ENCODE measurements at regions not wholly inside any gene's neighbourhood (a gene's known extent, or its start where the extent isn't known, plus 50 kb on each side); places are given as distances from the start of the nearest gene placed in this dataset.

DNA sequence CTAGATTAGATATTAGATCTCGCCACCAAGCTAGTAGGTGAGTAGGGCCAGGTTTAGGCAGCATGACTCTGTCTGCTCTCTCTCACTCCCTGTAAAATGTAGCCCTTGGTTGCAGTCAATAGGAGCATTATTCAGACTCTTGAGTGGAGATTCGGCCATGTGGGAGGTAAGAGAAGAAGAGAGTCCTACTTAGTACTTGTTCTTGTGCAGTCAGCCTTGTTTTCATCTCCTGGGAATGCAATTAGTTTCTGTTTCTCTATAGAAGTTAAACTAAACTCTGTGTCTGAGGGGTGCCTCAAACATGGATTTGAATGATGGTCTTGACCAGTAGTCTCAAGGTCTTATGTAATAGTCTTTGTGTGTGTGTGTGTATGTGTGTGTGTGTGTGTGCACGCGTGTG is 229.5 kb upstream of the DPH6 start:
- DNase-seq (ENCODE audit: low read depth in 2 of 2), result no peak
- Histone ChIP-seq H2AFZ (ENCODE audit: low read length) (no peak overlapping the region), H3K4me3 (replicated peaks in 1 of 4; ENCODE audit: control extremely low read depth in 1 of 4, insufficient read depth in 1 of 4, low read depth in 3 of 4, low read length in 4 of 4) (no peak overlapping the region), H3K27me3 (ENCODE audit: control insufficient read depth, insufficient read depth, low read length) (no peaks in the 10 kb centered on the region), H3K4me2 (ENCODE audit: extremely low read depth, insufficient read depth, low read length) (no peak overlapping the region), H3K36me3 (ENCODE audit: control insufficient read depth, insufficient read depth, low read length) (no peaks in the 10 kb centered on the region), H3K79me2 (ENCODE audit: control insufficient read depth, insufficient read depth, low read length) (no peaks in the 10 kb centered on the region), H3K9ac (ENCODE audit: insufficient read depth, low read length) (no peak overlapping the region), H3K4me1 (ENCODE audit: control insufficient read depth, extremely low read depth, insufficient read depth, low read length) (no peaks in the 10 kb centered on the region), H3K27ac (ENCODE audit: insufficient read depth, low read length) (no peak overlapping the region), H4K20me1 (ENCODE audit: control insufficient read depth, extremely low read depth, insufficient read depth, low read length) (no peaks in the 10 kb centered on the region), H3K9me3 (ENCODE audit: control insufficient read depth, insufficient read depth, low read depth, low read length) (no peaks in the 10 kb centered on the region)
- TF ChIP-seq, protein P1, sequence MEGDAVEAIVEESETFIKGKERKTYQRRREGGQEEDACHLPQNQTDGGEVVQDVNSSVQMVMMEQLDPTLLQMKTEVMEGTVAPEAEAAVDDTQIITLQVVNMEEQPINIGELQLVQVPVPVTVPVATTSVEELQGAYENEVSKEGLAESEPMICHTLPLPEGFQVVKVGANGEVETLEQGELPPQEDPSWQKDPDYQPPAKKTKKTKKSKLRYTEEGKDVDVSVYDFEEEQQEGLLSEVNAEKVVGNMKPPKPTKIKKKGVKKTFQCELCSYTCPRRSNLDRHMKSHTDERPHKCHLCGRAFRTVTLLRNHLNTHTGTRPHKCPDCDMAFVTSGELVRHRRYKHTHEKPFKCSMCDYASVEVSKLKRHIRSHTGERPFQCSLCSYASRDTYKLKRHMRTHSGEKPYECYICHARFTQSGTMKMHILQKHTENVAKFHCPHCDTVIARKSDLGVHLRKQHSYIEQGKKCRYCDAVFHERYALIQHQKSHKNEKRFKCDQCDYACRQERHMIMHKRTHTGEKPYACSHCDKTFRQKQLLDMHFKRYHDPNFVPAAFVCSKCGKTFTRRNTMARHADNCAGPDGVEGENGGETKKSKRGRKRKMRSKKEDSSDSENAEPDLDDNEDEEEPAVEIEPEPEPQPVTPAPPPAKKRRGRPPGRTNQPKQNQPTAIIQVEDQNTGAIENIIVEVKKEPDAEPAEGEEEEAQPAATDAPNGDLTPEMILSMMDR (conservative IDR thresholded peaks at IDR 0.05 in 1 of 2, IDR thresholded peaks at IDR 0.05 in 1 of 2; ENCODE audit: low read depth in 1 of 2, low read length in 2 of 2), result no peak
- TF ChIP-seq EZH2 (IDR thresholded peaks at IDR 0.05; ENCODE audit: low read length, missing control alignments), result no peak

DNA sequence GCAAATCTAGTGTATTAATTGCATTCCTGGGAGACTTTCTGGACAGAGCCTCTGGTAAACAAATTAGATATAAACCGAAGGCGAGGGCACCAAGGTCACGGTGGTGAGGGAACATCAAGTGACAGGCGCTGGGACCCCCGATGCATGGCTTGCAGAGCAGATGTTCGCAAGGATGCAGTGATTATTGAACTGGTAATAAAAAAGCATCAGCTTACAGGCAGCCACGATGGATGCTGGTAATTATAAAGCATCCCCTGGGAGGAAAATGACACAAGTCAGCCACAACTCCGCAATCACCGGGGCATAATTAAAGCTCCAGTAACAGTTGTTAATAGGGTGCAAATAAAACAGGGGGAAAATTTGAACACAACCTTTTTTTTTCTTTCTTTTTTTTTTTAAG is 231.1 kb upstream of the DPH6 start:
- DNase-seq (ENCODE audit: low read depth in 2 of 2), result no peak
- Histone ChIP-seq H3K27me3 (ENCODE audit: control insufficient read depth, insufficient read depth, low read length) (no peaks in the 10 kb centered on the region), H4K20me1 (ENCODE audit: control insufficient read depth, extremely low read depth, insufficient read depth, low read length) (no peaks in the 10 kb centered on the region), H3K4me3 (replicated peaks in 1 of 4; ENCODE audit: control extremely low read depth in 1 of 4, insufficient read depth in 1 of 4, low read depth in 3 of 4, low read length in 4 of 4) (no peak overlapping the region), H3K79me2 (ENCODE audit: control insufficient read depth, insufficient read depth, low read length) (no peaks in the 10 kb centered on the region), H2AFZ (ENCODE audit: low read length) (no peak overlapping the region), H3K36me3 (ENCODE audit: control insufficient read depth, insufficient read depth, low read length) (no peaks in the 10 kb centered on the region), H3K27ac (ENCODE audit: insufficient read depth, low read length) (no peak overlapping the region), H3K9me3 (ENCODE audit: control insufficient read depth, insufficient read depth, low read depth, low read length) (no peaks in the 10 kb centered on the region), H3K4me1 (ENCODE audit: control insufficient read depth, extremely low read depth, insufficient read depth, low read length) (no peaks in the 10 kb centered on the region), H3K4me2 (ENCODE audit: extremely low read depth, insufficient read depth, low read length) (no peak overlapping the region), H3K9ac (ENCODE audit: insufficient read depth, low read length) (no peak overlapping the region)
- TF ChIP-seq EZH2 (IDR thresholded peaks at IDR 0.05; ENCODE audit: low read length, missing control alignments), result no peak
- TF ChIP-seq, protein P1 (conservative IDR thresholded peaks at IDR 0.05 in 1 of 2, IDR thresholded peaks at IDR 0.05 in 1 of 2; ENCODE audit: low read depth in 1 of 2, low read length in 2 of 2), result no peak

GRCh38 chr15:35783203-35783602 is 237.2 kb upstream of the DPH6 start:
- no peaks in the 10 kb centered on the region for H3K9me3 ChIP-seq (ENCODE audit: control insufficient read depth, insufficient read depth, low read depth, low read length)
- no peak overlapping the region for H2AFZ ChIP-seq (ENCODE audit: low read length)
- no peaks in the 10 kb centered on the region for H4K20me1 ChIP-seq (ENCODE audit: control insufficient read depth, extremely low read depth, insufficient read depth, low read length)
- no peak overlapping the region for H3K4me2 ChIP-seq (ENCODE audit: extremely low read depth, insufficient read depth, low read length)
- no peaks in the 10 kb centered on the region for H3K27me3 ChIP-seq (ENCODE audit: control insufficient read depth, insufficient read depth, low read length)
- no peaks in the 10 kb centered on the region for H3K36me3 ChIP-seq (ENCODE audit: control insufficient read depth, insufficient read depth, low read length)
- no peak for DNase-seq (ENCODE audit: low read depth in 2 of 2)
- no peaks in the 10 kb centered on the region for H3K79me2 ChIP-seq (ENCODE audit: control insufficient read depth, insufficient read depth, low read length)
- H3K9ac ChIP-seq (ENCODE audit: insufficient read depth, low read length), result no peak overlapping the region
- no peaks in the 10 kb centered on the region for H3K4me1 ChIP-seq (ENCODE audit: control insufficient read depth, extremely low read depth, insufficient read depth, low read length)
- no peak overlapping the region for H3K27ac ChIP-seq (ENCODE audit: insufficient read depth, low read length)
- H3K4me3 ChIP-seq (replicated peaks in 1 of 4; ENCODE audit: control extremely low read depth in 1 of 4, insufficient read depth in 1 of 4, low read depth in 3 of 4, low read length in 4 of 4), result no peak overlapping the region
- TF ChIP-seq, protein P1 (conservative IDR thresholded peaks at IDR 0.05 in 1 of 2, IDR thresholded peaks at IDR 0.05 in 1 of 2; ENCODE audit: low read depth in 1 of 2, low read length in 2 of 2), result no peak
- TF ChIP-seq EZH2 (IDR thresholded peaks at IDR 0.05; ENCODE audit: low read length, missing control alignments), result no peak
